ENCODE measurements at regions not wholly inside any gene's neighbourhood (a gene's known extent, or its start where the extent isn't known, plus 50 kb on each side); places are given as distances from the start of the nearest gene placed in this dataset.
A peak's percentile ranks its signal among the peaks of the same experiment; 100 is the strongest.

- Histone ChIP-seq H3K9ac (ENCODE audit: low read depth, low read length) (no peak overlapping the region), H3K4me1 (ENCODE audit: control insufficient read depth, insufficient read depth, low read length) (no peaks in the 10 kb centered on the region), H3K36me3 (ENCODE audit: control insufficient read depth, insufficient read depth, low read length) (no peaks in the 10 kb centered on the region), H3K27ac (ENCODE audit: low read depth, low read length) (no peak overlapping the region), H3K27me3 (ENCODE audit: control insufficient read depth, insufficient read depth, low read length) (no peaks in the 10 kb centered on the region), H3K9me3 (ENCODE audit: control insufficient read depth, insufficient read depth, low read length) (no peaks in the 10 kb centered on the region), H3K4me3 (ENCODE audit: low read depth, low read length) (no peak overlapping the region)
Observed at GRCh38 chr21:16879479-16879878, 633.4 kb upstream of the CXADR start.

- Histone ChIP-seq H3K4me1 (ENCODE audit: control insufficient read depth, insufficient read depth, low read length) (no peaks in the 10 kb centered on the region), H3K27ac (ENCODE audit: low read depth, low read length) (no peak overlapping the region), H3K36me3 (ENCODE audit: control insufficient read depth, insufficient read depth, low read length) (no peaks in the 10 kb centered on the region), H3K9me3 (ENCODE audit: control insufficient read depth, insufficient read depth, low read length) (peaks cover 6% of the 10 kb centered on the region; the same call in 1 of the 2 replicates), H3K4me3 (ENCODE audit: low read depth, low read length) (no peak overlapping the region), H3K27me3 (ENCODE audit: control insufficient read depth, insufficient read depth, low read length) (no peaks in the 10 kb centered on the region), H3K9ac (ENCODE audit: low read depth, low read length) (no peak overlapping the region)
Observed at GRCh38 chr21:16891821-16892220, 621.0 kb upstream of the CXADR start.

- H3K9ac ChIP-seq (ENCODE audit: low read depth, low read length), result no peak overlapping the region
- H3K36me3 ChIP-seq (ENCODE audit: control insufficient read depth, insufficient read depth, low read length), result no peaks in the 10 kb centered on the region
- H3K4me1 ChIP-seq (ENCODE audit: control insufficient read depth, insufficient read depth, low read length), result 0 out of 2 replicates have a peak, but pooled peaks cover 3% of the 10 kb centered on the region
- no peak overlapping the region for H3K27ac ChIP-seq (ENCODE audit: low read depth, low read length)
- H3K4me3 ChIP-seq (ENCODE audit: low read depth, low read length), result no peak overlapping the region
- H3K27me3 ChIP-seq (ENCODE audit: control insufficient read depth, insufficient read depth, low read length), result no peaks in the 10 kb centered on the region
- H3K9me3 ChIP-seq (ENCODE audit: control insufficient read depth, insufficient read depth, low read length), result no peaks in the 10 kb centered on the region
Observed at GRCh38 chr21:16900685-16901084, 612.2 kb upstream of the CXADR start.

DNA sequence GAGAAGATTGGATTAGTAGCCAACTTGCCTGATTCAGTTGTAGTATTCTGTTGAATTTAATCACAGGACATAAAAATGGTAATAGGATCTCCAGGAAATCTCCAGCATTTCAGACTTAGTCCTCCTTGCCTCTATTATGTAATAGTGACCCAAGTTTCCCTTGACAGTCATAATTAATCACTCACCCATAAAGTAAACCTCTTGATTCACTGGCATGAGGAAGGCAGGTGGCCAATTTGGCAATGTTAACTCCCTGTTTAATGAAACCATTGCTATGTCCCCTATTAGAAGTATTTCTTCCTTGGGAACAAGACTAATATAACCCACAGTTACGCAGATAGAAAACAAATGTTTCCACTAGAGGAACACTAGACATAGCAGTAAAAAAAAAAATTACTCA lies 604.8 kb upstream of the CXADR start:
- H3K36me3 ChIP-seq (ENCODE audit: control insufficient read depth, insufficient read depth, low read length), result no peaks in the 10 kb centered on the region
- H3K27ac ChIP-seq (ENCODE audit: low read depth, low read length), result no peak overlapping the region
- peaks cover 8% of the 10 kb centered on the region; the same call in 1 of the 2 replicates for H3K4me1 ChIP-seq (ENCODE audit: control insufficient read depth, insufficient read depth, low read length)
- H3K9ac ChIP-seq (ENCODE audit: low read depth, low read length), result no peak overlapping the region
- no peaks in the 10 kb centered on the region for H3K9me3 ChIP-seq (ENCODE audit: control insufficient read depth, insufficient read depth, low read length)
- no peaks in the 10 kb centered on the region for H3K27me3 ChIP-seq (ENCODE audit: control insufficient read depth, insufficient read depth, low read length)
- no peak overlapping the region for H3K4me3 ChIP-seq (ENCODE audit: low read depth, low read length)

DNA sequence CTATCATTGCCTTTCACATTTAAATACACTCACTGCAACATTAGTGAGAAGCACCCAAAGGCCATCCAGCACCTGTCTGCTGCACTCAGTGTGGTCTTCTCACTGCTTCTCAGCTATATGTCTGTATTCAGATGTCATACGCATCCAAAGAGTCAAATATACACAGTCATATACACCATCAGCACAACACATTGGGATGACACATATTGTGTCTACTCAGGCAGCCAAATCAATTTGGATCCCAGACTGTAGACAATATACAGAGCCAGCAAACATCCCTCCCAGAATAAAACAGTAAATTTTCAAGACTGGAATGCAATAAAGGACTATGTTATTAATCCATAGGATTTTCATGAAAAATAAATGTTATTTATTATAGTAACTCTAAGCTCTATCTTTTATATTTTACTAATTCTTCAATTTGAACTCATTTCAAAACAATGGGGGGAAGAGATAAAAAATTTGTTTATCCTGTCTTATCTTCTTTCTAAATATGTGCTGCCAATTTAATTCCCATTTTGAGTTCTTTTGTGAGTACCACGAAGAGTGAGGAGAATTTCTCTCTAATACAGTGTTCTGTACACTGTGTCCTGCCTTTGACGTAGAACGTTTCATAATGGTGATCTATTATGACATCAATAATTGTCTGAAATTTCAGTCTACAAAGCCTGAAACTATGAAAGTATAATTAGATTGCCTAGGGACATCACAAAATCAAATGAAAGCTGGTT lies 602.2 kb upstream of the CXADR start:
- H3K27ac ChIP-seq (ENCODE audit: low read depth, low read length), result no peak overlapping the region
- H3K9ac ChIP-seq (ENCODE audit: low read depth, low read length), result no peak overlapping the region
- no peak overlapping the region for H3K4me3 ChIP-seq (ENCODE audit: low read depth, low read length)

DNA sequence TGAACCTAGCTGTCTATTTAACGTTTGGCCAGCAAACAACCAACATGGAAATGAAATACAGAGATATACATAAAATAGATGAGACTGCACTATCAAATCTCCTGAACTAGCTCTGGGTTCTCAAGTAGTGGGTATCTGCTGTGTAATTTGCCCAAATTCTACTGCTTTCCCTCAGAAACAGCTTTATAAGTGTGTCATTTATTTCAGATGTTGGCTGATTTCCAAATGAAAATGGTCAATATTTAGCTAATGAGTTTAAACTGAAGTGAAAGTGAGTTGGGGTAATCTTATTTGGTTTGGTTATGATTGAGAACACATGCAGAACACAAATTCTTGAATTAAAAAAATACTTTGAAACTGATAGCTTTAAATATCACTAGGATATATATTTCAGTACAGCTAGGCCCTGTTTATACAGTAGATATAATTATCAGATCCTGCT lies 601.7 kb upstream of the CXADR start:
- no peak overlapping the region for H3K9ac ChIP-seq (ENCODE audit: low read depth, low read length)
- no peak overlapping the region for H3K27ac ChIP-seq (ENCODE audit: low read depth, low read length)
- H3K9me3 ChIP-seq (ENCODE audit: control insufficient read depth, insufficient read depth, low read length), result no peaks in the 10 kb centered on the region
- no peak overlapping the region for H3K4me3 ChIP-seq (ENCODE audit: low read depth, low read length)
- peaks cover 8% of the 10 kb centered on the region; the same call in 1 of the 2 replicates for H3K4me1 ChIP-seq (ENCODE audit: control insufficient read depth, insufficient read depth, low read length)
- H3K27me3 ChIP-seq (ENCODE audit: control insufficient read depth, insufficient read depth, low read length), result no peaks in the 10 kb centered on the region
- H3K36me3 ChIP-seq (ENCODE audit: control insufficient read depth, insufficient read depth, low read length), result no peaks in the 10 kb centered on the region

More for the DNA sequence above, 602.2 kb upstream of the CXADR start:
- H3K4me1 ChIP-seq (ENCODE audit: control insufficient read depth, insufficient read depth, low read length), result peaks cover 8% of the 10 kb centered on the region; the same call in 1 of the 2 replicates
- H3K27me3 ChIP-seq (ENCODE audit: control insufficient read depth, insufficient read depth, low read length), result no peaks in the 10 kb centered on the region
- no peaks in the 10 kb centered on the region for H3K36me3 ChIP-seq (ENCODE audit: control insufficient read depth, insufficient read depth, low read length)
- H3K9me3 ChIP-seq (ENCODE audit: control insufficient read depth, insufficient read depth, low read length), result no peaks in the 10 kb centered on the region

DNA sequence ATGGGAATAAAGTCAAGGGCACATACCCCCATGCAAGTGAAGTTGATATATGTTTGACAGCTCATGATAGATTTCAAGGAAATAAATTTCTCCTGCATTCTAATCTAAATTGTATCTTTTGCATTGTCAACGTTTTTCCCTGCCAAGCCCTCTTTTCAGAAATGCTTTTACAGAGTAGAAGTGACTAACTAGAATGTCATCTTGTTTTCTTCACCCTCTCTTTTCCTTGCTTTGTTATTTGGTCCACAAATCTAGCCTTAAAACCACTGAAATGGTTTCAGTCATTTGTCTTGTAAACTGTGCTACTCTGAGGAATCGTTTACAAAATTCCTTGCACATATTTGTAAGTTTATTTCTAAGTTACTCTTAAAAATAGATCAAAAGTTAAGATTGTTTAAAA lies 600.8 kb upstream of the CXADR start:
- H3K36me3 ChIP-seq (ENCODE audit: control insufficient read depth, insufficient read depth, low read length), result no peaks in the 10 kb centered on the region
- peaks cover 8% of the 10 kb centered on the region; the same call in 1 of the 2 replicates for H3K4me1 ChIP-seq (ENCODE audit: control insufficient read depth, insufficient read depth, low read length)
- H3K9ac ChIP-seq (ENCODE audit: low read depth, low read length), result no peak overlapping the region
- no peak overlapping the region for H3K4me3 ChIP-seq (ENCODE audit: low read depth, low read length)
- no peaks in the 10 kb centered on the region for H3K27me3 ChIP-seq (ENCODE audit: control insufficient read depth, insufficient read depth, low read length)
- peak overlapping the region; percentile 26 for H3K27ac ChIP-seq (ENCODE audit: low read depth, low read length)
- no peaks in the 10 kb centered on the region for H3K9me3 ChIP-seq (ENCODE audit: control insufficient read depth, insufficient read depth, low read length)

- no peaks in the 10 kb centered on the region for H3K36me3 ChIP-seq (ENCODE audit: control insufficient read depth, insufficient read depth, low read length)
- peaks cover 8% of the 10 kb centered on the region; the same call in 1 of the 2 replicates for H3K4me1 ChIP-seq (ENCODE audit: control insufficient read depth, insufficient read depth, low read length)
- H3K27me3 ChIP-seq (ENCODE audit: control insufficient read depth, insufficient read depth, low read length), result no peaks in the 10 kb centered on the region
- no peak overlapping the region for H3K4me3 ChIP-seq (ENCODE audit: low read depth, low read length)
- no peaks in the 10 kb centered on the region for H3K9me3 ChIP-seq (ENCODE audit: control insufficient read depth, insufficient read depth, low read length)
- H3K9ac ChIP-seq (ENCODE audit: low read depth, low read length), result no peak overlapping the region
- H3K27ac ChIP-seq (ENCODE audit: low read depth, low read length), result no peak overlapping the region
Observed at GRCh38 chr21:16913010-16913409, 599.8 kb upstream of the CXADR start.

GRCh38 chr21:16928439-16928838 lies 584.4 kb upstream of the CXADR start:
- Histone ChIP-seq H3K9ac (ENCODE audit: low read depth, low read length) (no peak overlapping the region), H3K27me3 (ENCODE audit: control insufficient read depth, insufficient read depth, low read length) (no peaks in the 10 kb centered on the region), H3K9me3 (ENCODE audit: control insufficient read depth, insufficient read depth, low read length) (no peaks in the 10 kb centered on the region), H3K36me3 (ENCODE audit: control insufficient read depth, insufficient read depth, low read length) (no peaks in the 10 kb centered on the region), H3K27ac (ENCODE audit: low read depth, low read length) (no peak overlapping the region), H3K4me1 (ENCODE audit: control insufficient read depth, insufficient read depth, low read length) (peaks cover 11% of the 10 kb centered on the region; the same call in 1 of the 2 replicates), H3K4me3 (ENCODE audit: low read depth, low read length) (no peak overlapping the region)

GRCh38 chr21:16932314-16932713 lies 580.5 kb upstream of the CXADR start:
- no peaks in the 10 kb centered on the region for H3K27me3 ChIP-seq (ENCODE audit: control insufficient read depth, insufficient read depth, low read length)
- H3K4me3 ChIP-seq (ENCODE audit: low read depth, low read length), result no peak overlapping the region
- H3K27ac ChIP-seq (ENCODE audit: low read depth, low read length), result peak overlapping the region; percentile 0
- H3K9me3 ChIP-seq (ENCODE audit: control insufficient read depth, insufficient read depth, low read length), result no peaks in the 10 kb centered on the region
- H3K9ac ChIP-seq (ENCODE audit: low read depth, low read length), result no peak overlapping the region
- no peaks in the 10 kb centered on the region for H3K36me3 ChIP-seq (ENCODE audit: control insufficient read depth, insufficient read depth, low read length)
- peaks cover 11% of the 10 kb centered on the region; the same call in 1 of the 2 replicates for H3K4me1 ChIP-seq (ENCODE audit: control insufficient read depth, insufficient read depth, low read length)

DNA sequence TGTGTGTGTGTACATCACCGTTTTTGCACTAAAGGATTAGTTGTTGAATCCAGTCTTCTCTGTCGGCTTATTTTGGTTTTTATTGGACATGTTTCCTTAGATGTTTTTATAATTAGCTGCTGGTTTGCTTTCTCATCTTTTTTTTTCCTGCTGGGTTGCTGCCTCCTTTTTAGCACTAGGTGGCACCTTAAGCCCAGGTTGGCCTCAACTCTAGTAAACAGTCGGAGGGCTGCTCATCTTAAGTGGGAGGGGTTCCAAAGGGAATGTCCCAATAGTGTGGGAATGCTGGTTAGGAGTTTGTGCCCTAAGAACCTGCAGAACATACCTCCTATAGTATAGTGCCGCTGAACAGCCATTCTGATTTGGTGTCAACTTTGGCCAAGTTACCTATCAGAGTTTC lies 570.1 kb upstream of the CXADR start:
- no peaks in the 10 kb centered on the region for H3K4me1 ChIP-seq (ENCODE audit: control insufficient read depth, insufficient read depth, low read length)
- H3K27me3 ChIP-seq (ENCODE audit: control insufficient read depth, insufficient read depth, low read length), result no peaks in the 10 kb centered on the region
- no peak overlapping the region for H3K9ac ChIP-seq (ENCODE audit: low read depth, low read length)
- no peaks in the 10 kb centered on the region for H3K9me3 ChIP-seq (ENCODE audit: control insufficient read depth, insufficient read depth, low read length)
- H3K27ac ChIP-seq (ENCODE audit: low read depth, low read length), result no peak overlapping the region
- no peaks in the 10 kb centered on the region for H3K36me3 ChIP-seq (ENCODE audit: control insufficient read depth, insufficient read depth, low read length)
- H3K4me3 ChIP-seq (ENCODE audit: low read depth, low read length), result no peak overlapping the region
